Upper lobe of left lung (tissue), 4 donors: ENCODE measurements at regions not wholly inside any gene's neighbourhood (a gene's known extent, or its start where the extent isn't known, plus 50 kb on each side); places are given as distances from the start of the nearest gene placed in this dataset.

Experiments
- CTCF ChIP-seq, 6 experiments: fragments of 450-650 bp in 4 of 6; fragments of 200-600 bp in 2 of 6; sonication (generic) in 2 of 6; IDR thresholded peaks; one replicate each; pipeline ENCODE4 v1.5.1; 2016 to 2019; ENCODE audit warnings: antibody characterized with exemption in 6 of 6
- EP300 ChIP-seq, 4 donors: sonication (generic); formaldehyde crosslinking; IDR thresholded peaks; one replicate each; pipeline ENCODE4 v1.5.1; 2017; ENCODE audit warnings: antibody characterized with exemption in 4 of 4, control low read depth in 2 of 4
- POLR2A ChIP-seq, 4 donors: fragments of 450-650 bp; IDR thresholded peaks; one replicate each; pipeline ENCODE4 v1.5.1; 2016 to 2017; ENCODE audit warnings: antibody characterized with exemption in 4 of 4, mild to moderate bottlenecking in 2 of 4
- POLR2AphosphoS5 ChIP-seq, 2 donors: sonication (generic); formaldehyde crosslinking; IDR thresholded peaks; one replicate each; pipeline ENCODE4 v1.5.1; 2017; ENCODE audit warnings: antibody characterized with exemption in 2 of 2

- no peak for TF ChIP-seq POLR2A (IDR thresholded peaks at IDR 0.05)
- no peak for TF ChIP-seq CTCF (IDR thresholded peaks at IDR 0.05)
- no peak for TF ChIP-seq POLR2AphosphoS5 (IDR thresholded peaks at IDR 0.05)
- no peak for TF ChIP-seq EP300 (IDR thresholded peaks at IDR 0.05)
Observed at GRCh38 chr22:47633111-47633510, 870.7 kb downstream of the TBC1D22A start.
